ENCODE measurements at regions not wholly inside any gene's neighbourhood (a gene's known extent, or its start where the extent isn't known, plus 50 kb on each side); places are given as distances from the start of the nearest gene placed in this dataset.

GRCh38 chrX:69094977-69095669 is 70.1 kb downstream of the PJA1 start:
- Histone ChIP-seq H2AK9ac (replicated peaks; ENCODE audit: low read depth, low read length, poor library complexity) (no peak overlapping the region), H4K91ac (ENCODE audit: insufficient read depth, low read depth, low read length) (no peak overlapping the region), H2BK15ac (ENCODE audit: low read depth, low read length) (no peak overlapping the region), H3K18ac (ENCODE audit: low read depth, low read length) (no peak overlapping the region), H4K20me1 (ENCODE audit: insufficient read depth, low read length) (no peaks in the 10 kb centered on the region), H2BK20ac (ENCODE audit: low read depth, low read length) (no peak overlapping the region), H2BK5ac (ENCODE audit: low read depth, low read length, poor library complexity, severe bottlenecking) (no peak overlapping the region), H2AK5ac (ENCODE audit: low read depth, low read length) (no peak overlapping the region), H3K4me2 (ENCODE audit: low read depth, low read length) (no peak overlapping the region), H3K23ac (ENCODE audit: low read depth, low read length) (no peak overlapping the region), H3K14ac (replicated peaks; ENCODE audit: low read depth, low read length) (no peak overlapping the region), H3K9ac (ENCODE audit: low read depth, low read length) (no peak overlapping the region), H3K9me1 (ENCODE audit: insufficient read depth, low read length) (no peaks in the 10 kb centered on the region), H3K56ac (ENCODE audit: extremely low read depth, insufficient read depth, low read length) (no peak overlapping the region), H2BK120ac (ENCODE audit: low read depth, low read length) (no peak overlapping the region), H4K8ac (ENCODE audit: low read depth in 2 of 2, low read length in 2 of 2) (no peak overlapping the region), H3K79me1 (ENCODE audit: low read depth in 1 of 2, low read length in 2 of 2) (no peaks in the 10 kb centered on the region), H3K4ac (ENCODE audit: low read depth, low read length) (no peak overlapping the region), H3K27ac (ENCODE audit: insufficient read depth, low read length) (no peak overlapping the region), H3K4me3 (ENCODE audit: insufficient read depth, low read depth, low read length) (no peak overlapping the region), H4K5ac (ENCODE audit: low read depth, low read length) (no peak overlapping the region), H3K4me1 (ENCODE audit: control insufficient read depth, insufficient read depth, low read length) (no peaks in the 10 kb centered on the region), H3K36me3 (ENCODE audit: control insufficient read depth, insufficient read depth, low read length) (no peaks in the 10 kb centered on the region), H2AFZ (replicated peaks; ENCODE audit: low read length, poor library complexity) (no peak overlapping the region), H3K27me3 (ENCODE audit: control insufficient read depth, insufficient read depth, low read length) (peaks cover 27% of the 10 kb centered on the region), H3K9me3 (ENCODE audit: control insufficient read depth, insufficient read depth, low read length) (no peaks in the 10 kb centered on the region)
- in situ Hi-C loops (cut with MboI; ENCODE audit: low sequenced_read_pairs) (no loop called here), dilution Hi-C loops (cut with HindIII; ENCODE audit: low sequenced_read_pairs, unreplicated experiment) (no loop called here), intact Hi-C loops (cut with micrococcal nuclease) (loop anchor here (1.0 kb wide), 1 partner anchor 127 kb away; no protein-coding TSS in a partner anchor)
- WGBS, 2 experiments (ENCODE audit: extremely low coverage in 2 of 2, insufficient read length in 1 of 2), result 80% methylated on average over 1 of the region's 3 CpGs; no CpG with 5 or more reads in 1 of the 2 experiments
- ATAC-seq (ENCODE audit: low read depth) (no peak), DNase-seq (no peak)
- CTCF ChIA-PET, result interaction anchor here (0.6 to 0.7 kb wide), 2 partner anchors 10 to 268 kb away, joined by 3 read pairs; no protein-coding TSS in a partner anchor
- TF ChIP-seq FOS (IDR thresholded peaks at IDR 0.05; ENCODE audit: low read depth, low read length) (no peak), CTCF (conservative IDR thresholded peaks at IDR 0.05; ENCODE audit: low read depth, low read length) (no peak), CHD1 (IDR thresholded peaks at IDR 0.05; ENCODE audit: low read depth, low read length) (no peak), USF2 (IDR thresholded peaks at IDR 0.05; ENCODE audit: low read depth, low read length) (no peak), BHLHE40 (IDR thresholded peaks at IDR 0.05; ENCODE audit: low read depth, low read length) (no peak), MXI1 (IDR thresholded peaks at IDR 0.05; ENCODE audit: borderline replicate concordance, low read depth, low read length) (no peak), CEBPB (IDR thresholded peaks at IDR 0.05; ENCODE audit: low read depth, low read length) (no peak)
- no TSS peak for BruUV-seq (replicated peaks)
- POLR2A ChIA-PET (ENCODE audit: unreplicated experiment), result no interaction called here

Measured in IMR-90 (cell line).